ENCODE measurements at regions not wholly inside any gene's neighbourhood (a gene's known extent, or its start where the extent isn't known, plus 50 kb on each side); places are given as distances from the start of the nearest gene placed in this dataset.

GRCh38 chr20:48139262-48140041, 354.2 kb upstream of the SULF2 start:
- TF ChIP-seq SAP130 (CRISPR knock-in tag; IDR thresholded peaks at IDR 0.05; ENCODE audit: low read depth): no peak
- TF ChIP-seq ETV6 (CRISPR knock-in tag; conservative IDR thresholded peaks at IDR 0.05): no peak
- no peak for TF ChIP-seq KDM5A (IDR thresholded peaks at IDR 0.05; ENCODE audit: borderline replicate concordance, low read length)
